Colonic mucosa (tissue), 4 donors: ENCODE measurements at regions not wholly inside any gene's neighbourhood (a gene's known extent, or its start where the extent isn't known, plus 50 kb on each side); places are given as distances from the start of the nearest gene placed in this dataset.

Experiments
- DNase-seq: peaks from one replicate; pipeline ENCODE4 v3.0.0-alpha.2; 2020
- H3K27ac ChIP-seq: fragments of 200-600 bp; one replicate; pipeline ENCODE4 v1.8.0; 2021
- H3K27me3 ChIP-seq: fragments of 200-600 bp; one replicate; pipeline ENCODE4 v1.8.0; 2021
- H3K36me3 ChIP-seq: fragments of 200-600 bp; one replicate; pipeline ENCODE4 v1.8.0; 2021
- H3K4me1 ChIP-seq: fragments of 200-600 bp; one replicate; pipeline ENCODE4 v1.8.0; 2021; ENCODE audit warnings: mild to moderate bottlenecking
- H3K4me3 ChIP-seq: fragments of 200-600 bp; one replicate; pipeline ENCODE4 v1.8.0; 2021
- H3K9ac ChIP-seq, 2 donors: one replicate each; pipeline ENCODE4 v1.7.0; 2013; ENCODE audit warnings: control low read depth in 2 of 2, low read depth in 2 of 2, low read length in 2 of 2
- H3K9me3 ChIP-seq: fragments of 200-600 bp; one replicate; pipeline ENCODE4 v1.8.0; 2021
- intact Hi-C: fragments of 100-400 bp; cut with DNase I; formaldehyde crosslinking; loops from one replicate; pipeline ENCODE4 v1.14.1; 2022
- TF ChIP-seq, protein P1 (sequence below): fragments of 200-600 bp; IDR thresholded peaks from one replicate; pipeline ENCODE4 v1.8.0; 2022; ENCODE audit warnings: antibody characterized with exemption, mild to moderate bottlenecking
- donor health status: healthy.
- donor health status: DM: no; HTN: no; CAD: no.
- donor health status: DM: no; HTN: no; CAD: no.

DNA sequence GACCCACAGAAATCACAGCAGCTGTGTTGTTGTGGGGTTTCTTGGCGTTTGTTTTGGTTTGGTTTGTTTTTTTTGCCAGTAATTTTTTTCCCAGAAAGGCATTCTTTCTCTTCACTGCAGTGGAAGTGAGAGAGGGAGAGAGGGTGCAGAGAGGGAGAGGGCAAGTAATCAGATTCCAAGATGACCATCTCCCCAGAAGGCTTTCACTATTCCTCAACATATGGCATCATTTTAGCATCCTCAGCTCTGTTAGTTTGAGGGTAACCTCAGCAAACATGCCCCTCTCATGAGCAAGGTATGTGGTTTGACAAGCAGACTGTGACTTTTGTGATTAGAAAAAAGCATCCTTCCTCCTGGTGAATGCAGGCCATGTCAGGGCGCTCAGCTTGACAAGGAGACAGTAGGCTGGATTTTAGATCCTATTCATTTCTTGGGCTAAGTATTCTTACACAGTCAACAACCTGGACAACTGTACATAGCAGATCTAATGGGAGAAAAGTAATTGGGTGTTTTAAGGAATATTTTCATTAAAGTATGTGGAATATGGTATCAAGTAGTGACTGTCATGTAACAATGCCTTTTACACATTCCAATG lies 86.3 kb upstream of the PIK3CG start:
- H3K9ac ChIP-seq, result no peak overlapping the region
- no peaks in the 10 kb centered on the region for H3K9me3 ChIP-seq
- H3K27ac ChIP-seq, result no peak overlapping the region
- H3K4me3 ChIP-seq, result no peak overlapping the region
- no peaks in the 10 kb centered on the region for H3K27me3 ChIP-seq
- no peak for DNase-seq
- TF ChIP-seq, protein P1, sequence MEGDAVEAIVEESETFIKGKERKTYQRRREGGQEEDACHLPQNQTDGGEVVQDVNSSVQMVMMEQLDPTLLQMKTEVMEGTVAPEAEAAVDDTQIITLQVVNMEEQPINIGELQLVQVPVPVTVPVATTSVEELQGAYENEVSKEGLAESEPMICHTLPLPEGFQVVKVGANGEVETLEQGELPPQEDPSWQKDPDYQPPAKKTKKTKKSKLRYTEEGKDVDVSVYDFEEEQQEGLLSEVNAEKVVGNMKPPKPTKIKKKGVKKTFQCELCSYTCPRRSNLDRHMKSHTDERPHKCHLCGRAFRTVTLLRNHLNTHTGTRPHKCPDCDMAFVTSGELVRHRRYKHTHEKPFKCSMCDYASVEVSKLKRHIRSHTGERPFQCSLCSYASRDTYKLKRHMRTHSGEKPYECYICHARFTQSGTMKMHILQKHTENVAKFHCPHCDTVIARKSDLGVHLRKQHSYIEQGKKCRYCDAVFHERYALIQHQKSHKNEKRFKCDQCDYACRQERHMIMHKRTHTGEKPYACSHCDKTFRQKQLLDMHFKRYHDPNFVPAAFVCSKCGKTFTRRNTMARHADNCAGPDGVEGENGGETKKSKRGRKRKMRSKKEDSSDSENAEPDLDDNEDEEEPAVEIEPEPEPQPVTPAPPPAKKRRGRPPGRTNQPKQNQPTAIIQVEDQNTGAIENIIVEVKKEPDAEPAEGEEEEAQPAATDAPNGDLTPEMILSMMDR, result no peak
- no peaks in the 10 kb centered on the region for H3K36me3 ChIP-seq
- intact Hi-C loops, result no loop called here
- H3K4me1 ChIP-seq, result no peaks in the 10 kb centered on the region

DNA sequence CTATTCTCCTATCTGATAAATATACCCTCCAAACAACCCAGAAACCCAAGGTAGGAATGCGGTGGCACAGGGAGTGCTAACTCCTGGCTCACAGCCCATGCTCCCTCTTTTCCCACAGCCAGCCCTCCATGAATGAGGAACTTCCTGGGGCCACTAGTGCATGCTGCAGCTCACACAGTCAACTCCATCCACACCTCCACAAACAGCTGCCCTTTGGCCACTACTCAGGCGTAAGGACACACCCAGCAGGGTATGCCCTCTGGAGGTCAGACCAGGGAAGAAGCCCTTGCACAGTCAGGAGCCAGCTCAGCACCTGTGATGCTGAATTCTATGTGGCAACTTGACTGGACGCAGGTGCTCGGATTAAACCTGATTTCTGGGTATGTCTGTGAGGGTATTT lies 85.2 kb upstream of the PIK3CG start:
- H3K9me3 ChIP-seq, result no peaks in the 10 kb centered on the region
- no peaks in the 10 kb centered on the region for H3K36me3 ChIP-seq
- no peaks in the 10 kb centered on the region for H3K4me1 ChIP-seq
- H3K9ac ChIP-seq, result no peak overlapping the region
- no peak overlapping the region for H3K4me3 ChIP-seq
- TF ChIP-seq, protein P1, result peak; percentile 24
- no peak overlapping the region for H3K27ac ChIP-seq
- DNase-seq, result peak; percentile 69
- intact Hi-C loops, result no loop called here
- no peaks in the 10 kb centered on the region for H3K27me3 ChIP-seq

DNA sequence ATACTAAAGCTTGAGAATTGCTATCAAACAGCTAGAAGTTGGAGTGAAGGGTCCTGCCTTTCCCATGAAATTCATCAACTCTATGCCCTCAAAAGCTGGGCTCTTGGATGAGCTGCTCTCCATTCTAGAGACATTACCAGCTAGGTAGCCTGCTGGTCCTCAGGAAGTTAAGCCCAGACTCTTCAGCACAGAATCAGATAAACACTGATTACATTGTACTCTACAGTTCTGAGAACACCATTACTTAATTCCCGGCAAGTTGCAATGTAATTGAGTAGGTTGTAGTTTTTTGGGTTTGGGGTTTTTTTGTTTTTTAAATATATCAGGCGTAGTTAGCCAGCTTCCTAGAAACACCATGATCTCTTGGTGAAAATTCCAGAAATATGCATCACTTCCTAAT lies 84.1 kb upstream of the PIK3CG start:
- H3K27me3 ChIP-seq, result no peaks in the 10 kb centered on the region
- intact Hi-C loops, result no loop called here
- H3K9me3 ChIP-seq, result no peaks in the 10 kb centered on the region
- H3K9ac ChIP-seq, result no peak overlapping the region
- H3K27ac ChIP-seq, result no peak overlapping the region
- TF ChIP-seq, protein P1, result no peak
- H3K4me1 ChIP-seq, result no peaks in the 10 kb centered on the region
- no peaks in the 10 kb centered on the region for H3K36me3 ChIP-seq
- DNase-seq, result no peak
- no peak overlapping the region for H3K4me3 ChIP-seq

DNA sequence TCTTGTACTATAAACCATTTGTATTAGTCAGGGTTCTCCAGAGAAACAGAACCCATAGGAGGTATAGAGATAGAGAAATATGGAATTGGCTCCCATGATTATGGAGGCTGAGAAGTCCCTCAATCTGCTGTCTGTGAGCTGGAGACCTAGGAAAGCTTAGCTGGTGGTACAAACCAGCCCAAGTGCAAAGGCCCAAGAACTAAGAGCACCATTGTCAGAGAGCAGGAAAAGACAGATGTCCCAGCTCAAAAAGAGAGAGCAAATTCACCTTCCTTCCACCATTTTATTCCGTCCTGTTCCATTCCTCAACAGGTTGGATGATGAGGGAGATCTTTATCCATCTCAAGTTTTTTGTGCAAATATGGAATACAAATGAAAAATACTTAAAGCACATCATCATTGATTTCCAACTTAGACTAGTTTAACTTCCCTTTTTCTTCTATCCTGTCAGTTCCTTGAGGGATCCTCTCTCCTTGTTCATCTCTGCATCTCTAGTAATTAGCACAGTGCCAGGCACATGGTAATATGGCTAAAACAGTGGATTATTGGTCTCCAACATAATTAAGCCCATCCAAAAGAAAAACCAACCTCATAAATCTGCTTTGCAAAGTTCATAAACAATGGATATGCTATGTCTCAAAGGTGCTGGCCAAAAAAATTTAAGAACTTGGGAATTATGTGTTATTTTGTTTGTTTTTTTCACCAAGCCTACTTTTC lies 83.1 kb upstream of the PIK3CG start:
- Histone ChIP-seq H3K4me1 (no peaks in the 10 kb centered on the region), H3K27me3 (no peaks in the 10 kb centered on the region), H3K36me3 (no peaks in the 10 kb centered on the region), H3K9ac (no peak overlapping the region), H3K9me3 (no peaks in the 10 kb centered on the region), H3K27ac (no peak overlapping the region), H3K4me3 (no peak overlapping the region)
- intact Hi-C loops, result no loop called here
- no peak for DNase-seq
- TF ChIP-seq, protein P1, result no peak

DNA sequence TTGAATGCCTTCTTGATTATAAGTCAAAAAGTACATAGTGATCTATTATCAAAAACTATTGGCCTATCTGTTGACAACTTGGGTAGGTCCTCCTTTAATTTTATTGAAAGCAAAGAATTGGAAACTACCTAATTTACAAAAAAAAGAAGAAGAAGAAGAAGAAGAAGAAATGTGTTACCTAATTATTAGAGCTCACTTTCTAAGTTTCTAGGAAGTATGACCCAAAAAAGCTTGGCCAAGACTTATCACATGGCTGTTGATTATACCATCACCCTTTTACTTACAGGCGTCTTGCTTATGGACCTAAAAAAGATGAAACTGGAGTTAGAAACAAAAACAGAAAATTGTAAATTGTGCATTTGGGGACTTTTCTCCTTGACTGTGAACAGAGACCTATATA lies 81.8 kb upstream of the PIK3CG start:
- no peak overlapping the region for H3K9ac ChIP-seq
- TF ChIP-seq, protein P1, result no peak

More for the DNA sequence above, 81.8 kb upstream of the PIK3CG start:
- Histone ChIP-seq H3K4me1 (no peaks in the 10 kb centered on the region), H3K9me3 (no peaks in the 10 kb centered on the region), H3K27ac (no peak overlapping the region), H3K4me3 (no peak overlapping the region), H3K36me3 (no peaks in the 10 kb centered on the region), H3K27me3 (no peaks in the 10 kb centered on the region)
- no peak for DNase-seq
- intact Hi-C loops, result no loop called here
